SK-N-MC (cell line): ENCODE measurements at regions not wholly inside any gene's neighbourhood (a gene's known extent, or its start where the extent isn't known, plus 50 kb on each side); places are given as distances from the start of the nearest gene placed in this dataset.

Experiments used
- DNase-seq: peaks from one replicate; pipeline ENCODE4 v3.0.0-alpha.2; 2011; ENCODE audit warnings: low read depth, low spot score
- H3K27ac ChIP-seq: fragments of 200-600 bp; sonication (generic); 2 replicates; pipeline ENCODE4 v1.5.1; 2016; ENCODE audit warnings: mixed run types
- H3K36me3 ChIP-seq: fragments of 200-600 bp; sonication (generic); 2 replicates; pipeline ENCODE4 v1.6.1; 2017; ENCODE audit warnings: antibody characterized with exemption, low read length, mixed read lengths; ENCODE audit not compliant: insufficient read depth
- H3K4me3 ChIP-seq: fragments of 200-600 bp; sonication (generic); 2 replicates; pipeline ENCODE4 v1.5.1; 2016
- H3K9ac ChIP-seq: fragments of 200-600 bp; sonication (generic); 2 replicates; pipeline ENCODE4 v1.8.0; 2017; ENCODE audit warnings: mixed run types, mixed read lengths; ENCODE audit not compliant: insufficient read length
- H3K9me3 ChIP-seq: fragments of 200-600 bp; sonication (generic); 2 replicates; pipeline ENCODE4 v1.6.1; 2017; ENCODE audit warnings: low read depth, mild to moderate bottlenecking, antibody characterized with exemption, low read length, moderate library complexity, mixed read lengths
- EZH2 ChIP-seq: fragments of 200-600 bp; sonication (generic); IDR thresholded peaks from one replicate; pipeline ENCODE4 v1.6.1; 2017; ENCODE audit warnings: antibody characterized with exemption
- FOXP2 ChIP-seq: optimal IDR thresholded peaks from 2 replicates; pipeline ENCODE3; 2011; ENCODE audit warnings: mild to moderate bottlenecking, moderate library complexity; ENCODE audit not compliant: insufficient read depth; ENCODE audit errors: extremely low read length, control extremely low read depth
- POLR2AphosphoS5 ChIP-seq: IDR thresholded peaks from 2 replicates; pipeline ENCODE4 v1.6.1; 2012; ENCODE audit warnings: mild to moderate bottlenecking, low read depth, low read length, borderline replicate concordance

GRCh38 chr4:123339507-123340380 is 56.9 kb upstream of the SPRY1 start:
- DNase-seq, result no peak
- H3K9me3 ChIP-seq, result no peaks in the 10 kb centered on the region
- no peak overlapping the region for H3K4me3 ChIP-seq
- no peak overlapping the region for H3K27ac ChIP-seq
- H3K9ac ChIP-seq, result no peak overlapping the region
- H3K36me3 ChIP-seq, result no peaks in the 10 kb centered on the region
- TF ChIP-seq POLR2AphosphoS5, result no peak
- no peak for TF ChIP-seq EZH2
- no peak for TF ChIP-seq FOXP2

GRCh38 chr4:123340381-123340701 is 56.3 kb upstream of the SPRY1 start:
- H3K27ac ChIP-seq, result no peak overlapping the region
- no peaks in the 10 kb centered on the region for H3K36me3 ChIP-seq
- no peak for DNase-seq
- H3K9ac ChIP-seq, result no peak overlapping the region
- no peaks in the 10 kb centered on the region for H3K9me3 ChIP-seq
- no peak for TF ChIP-seq POLR2AphosphoS5
- TF ChIP-seq FOXP2, result no peak
- no peak for TF ChIP-seq EZH2
- H3K4me3 ChIP-seq, result no peak overlapping the region

GRCh38 chr4:123342498-123342897 is 54.1 kb upstream of the SPRY1 start:
- H3K27ac ChIP-seq, result no peak overlapping the region
- H3K36me3 ChIP-seq, result no peaks in the 10 kb centered on the region
- no peak for DNase-seq
- H3K9ac ChIP-seq, result no peak overlapping the region
- TF ChIP-seq FOXP2 (no peak), EZH2 (no peak), POLR2AphosphoS5 (no peak)
- no peak overlapping the region for H3K4me3 ChIP-seq
- H3K9me3 ChIP-seq, result no peaks in the 10 kb centered on the region

- no peak for TF ChIP-seq FOXP2
- no peak for TF ChIP-seq EZH2
- no peak for TF ChIP-seq POLR2AphosphoS5
- DNase-seq, result no peak
Measured at GRCh38 chr4:123343400-123344041, 53.1 kb upstream of the SPRY1 start.

GRCh38 chr4:123345137-123345934 is 51.3 kb upstream of the SPRY1 start:
- TF ChIP-seq EZH2, result no peak
- TF ChIP-seq FOXP2, result no peak
- TF ChIP-seq POLR2AphosphoS5, result no peak
- Histone ChIP-seq H3K4me3 (no peak overlapping the region), H3K9me3 (no peaks in the 10 kb centered on the region), H3K27ac (no peak overlapping the region), H3K36me3 (no peaks in the 10 kb centered on the region), H3K9ac (no peak overlapping the region)
- no peak for DNase-seq

More at GRCh38 chr4:123343400-123344041, 53.1 kb upstream of the SPRY1 start:
- Histone ChIP-seq H3K36me3 (no peaks in the 10 kb centered on the region), H3K9me3 (no peaks in the 10 kb centered on the region), H3K4me3 (no peak overlapping the region), H3K9ac (no peak overlapping the region), H3K27ac (no peak overlapping the region)

DNA sequence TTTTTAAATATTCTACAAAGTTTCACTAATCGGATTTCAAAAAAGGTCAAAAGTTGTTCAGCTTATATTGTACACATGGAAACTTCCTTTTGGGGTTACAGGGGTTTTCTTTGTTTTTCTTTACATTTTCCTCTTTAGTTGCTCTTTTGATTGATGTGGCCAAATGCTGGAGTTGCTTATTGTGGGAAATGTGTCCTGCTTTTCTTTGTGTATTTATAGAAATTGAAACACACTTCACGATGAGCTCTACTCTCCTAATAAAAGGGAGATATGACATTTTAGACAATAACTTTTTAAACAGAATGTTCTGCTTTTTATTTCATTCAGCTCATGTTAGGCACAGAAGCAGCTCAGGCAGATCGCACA is 50.7 kb upstream of the SPRY1 start:
- H3K9ac ChIP-seq, result no peak overlapping the region
- H3K36me3 ChIP-seq, result no peaks in the 10 kb centered on the region
- no peak for DNase-seq
- TF ChIP-seq POLR2AphosphoS5 (no peak), EZH2 (no peak), FOXP2 (no peak)
- H3K4me3 ChIP-seq, result no peak overlapping the region
- no peaks in the 10 kb centered on the region for H3K9me3 ChIP-seq
- H3K27ac ChIP-seq, result no peak overlapping the region

DNA sequence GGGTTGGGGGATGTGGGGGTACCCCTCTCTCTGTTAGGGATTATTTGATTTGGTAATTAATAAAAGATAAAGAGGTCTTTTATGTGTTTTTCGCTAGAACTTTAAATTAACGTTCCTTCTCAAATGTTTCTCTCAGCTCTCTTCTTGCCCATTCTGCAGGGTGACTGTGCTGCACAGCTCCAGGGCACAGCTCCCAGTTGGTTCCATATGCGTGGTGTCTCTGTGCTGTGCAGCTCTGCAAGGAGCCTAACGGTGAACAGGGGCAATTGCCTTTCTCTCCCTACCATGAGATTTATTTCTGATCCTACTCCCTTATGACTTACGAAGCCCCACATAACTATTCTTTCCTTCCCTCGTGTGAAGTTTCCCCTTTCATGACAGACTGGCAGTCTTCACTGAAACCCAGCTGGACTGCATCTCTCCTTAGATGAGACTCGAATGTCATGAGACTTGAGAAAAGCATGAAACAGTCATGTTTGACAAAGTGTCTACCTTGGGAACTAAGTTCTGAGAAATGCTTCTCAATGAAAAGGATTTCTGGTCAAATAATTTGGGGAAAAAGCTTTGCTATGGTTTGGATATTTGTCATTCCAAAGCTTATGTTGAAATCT is 50.2 kb upstream of the SPRY1 start:
- H3K9ac ChIP-seq, result no peak overlapping the region
- H3K4me3 ChIP-seq, result no peak overlapping the region
- H3K36me3 ChIP-seq, result no peaks in the 10 kb centered on the region
- no peaks in the 10 kb centered on the region for H3K9me3 ChIP-seq
- TF ChIP-seq EZH2 (no peak), FOXP2 (no peak), POLR2AphosphoS5 (no peak)
- H3K27ac ChIP-seq, result no peak overlapping the region
- DNase-seq, result no peak
